ENCODE measurements at regions not wholly inside any gene's neighbourhood (a gene's known extent, or its start where the extent isn't known, plus 50 kb on each side); places are given as distances from the start of the nearest gene placed in this dataset.

DNA sequence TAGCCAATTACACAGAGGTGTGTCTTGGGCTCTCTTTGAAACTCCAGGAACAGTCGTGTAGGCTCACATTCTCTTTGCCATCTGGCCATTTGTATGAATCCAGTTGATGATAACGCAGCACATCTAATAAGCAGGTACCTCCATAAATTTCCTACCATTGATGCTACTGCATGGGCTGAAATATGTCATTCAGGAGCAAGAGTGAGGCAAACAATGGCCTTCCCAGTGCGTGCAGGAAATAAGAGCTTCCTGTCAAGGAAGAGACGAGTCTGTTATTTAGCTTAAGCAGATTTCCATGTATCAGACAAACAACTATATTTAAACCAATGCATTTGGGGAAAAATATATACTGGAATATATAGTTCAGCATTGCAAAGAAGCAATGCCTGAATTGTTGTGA, 102.1 kb upstream of the MXRA5 start:
- H2BK12ac ChIP-seq (ENCODE audit: low read length) = no peak overlapping the region
- no peaks in the 10 kb centered on the region for H3K27me3 ChIP-seq (ENCODE audit: control insufficient read depth in 3 of 3, insufficient read depth in 3 of 3, low read depth in 1 of 3, low read length in 3 of 3)
- no peak overlapping the region for H3K23ac ChIP-seq (ENCODE audit: low read depth, low read length, poor library complexity)
- no peak overlapping the region for H2AFZ ChIP-seq (ENCODE audit: low read length)
- no peak overlapping the region for H3K14ac ChIP-seq (ENCODE audit: low read length)
- H3K18ac ChIP-seq (ENCODE audit: low read length) = no peak overlapping the region
- no peak overlapping the region for H3K4me2 ChIP-seq (ENCODE audit: insufficient read depth, low read length, poor library complexity, severe bottlenecking)
- no peak overlapping the region for H3K9ac ChIP-seq (ENCODE audit: low read depth, low read length, poor library complexity)
- H3K9me3 ChIP-seq (replicated peaks in 1 of 2; ENCODE audit: control insufficient read depth in 2 of 2, insufficient read depth in 1 of 2, low read depth in 1 of 2, low read length in 2 of 2) = no peaks in the 10 kb centered on the region
- H4K91ac ChIP-seq (ENCODE audit: low read depth, low read length, poor library complexity) = no peak overlapping the region
- H2BK120ac ChIP-seq (ENCODE audit: low read depth, low read length) = no peak overlapping the region
- H3K4ac ChIP-seq (ENCODE audit: low read length) = no peak overlapping the region
- no peak overlapping the region for H2BK5ac ChIP-seq (ENCODE audit: low read length)
- no peak overlapping the region for H2AK5ac ChIP-seq (ENCODE audit: low read depth, low read length)
- no peaks in the 10 kb centered on the region for H3K4me1 ChIP-seq (ENCODE audit: control insufficient read depth in 2 of 2, insufficient read depth in 1 of 2, low read depth in 1 of 2, low read length in 2 of 2)
- H4K8ac ChIP-seq (ENCODE audit: low read depth, low read length) = no peak overlapping the region
- no peak overlapping the region for H3K27ac ChIP-seq (replicated peaks; ENCODE audit: low read length)
- H2BK15ac ChIP-seq (ENCODE audit: low read length) = no peak overlapping the region
- no peak overlapping the region for H3K4me3 ChIP-seq (ENCODE audit: low read length in 2 of 2)
- no peak for DNase-seq (ENCODE audit: low spot score)
- H3K36me3 ChIP-seq (replicated peaks in 1 of 2; ENCODE audit: control insufficient read depth in 2 of 2, insufficient read depth in 2 of 2, low read length in 2 of 2) = no peaks in the 10 kb centered on the region
- no CpG with 5 or more reads among the region's 4 CpGs for WGBS, 2 donors (ENCODE audit: extremely low coverage in 2 of 2, insufficient read length in 2 of 2, insufficient replicate concordance in 1 of 2)
- H3K79me1 ChIP-seq (ENCODE audit: low read depth, low read length) = no peaks in the 10 kb centered on the region

- Histone ChIP-seq H3K14ac (ENCODE audit: low read length) (no peak overlapping the region), H3K9ac (ENCODE audit: low read depth, low read length, poor library complexity) (no peak overlapping the region), H2AK5ac (ENCODE audit: low read depth, low read length) (no peak overlapping the region), H2BK12ac (ENCODE audit: low read length) (no peak overlapping the region), H3K4me2 (ENCODE audit: insufficient read depth, low read length, poor library complexity, severe bottlenecking) (no peak overlapping the region), H3K9me3 (replicated peaks in 1 of 2; ENCODE audit: control insufficient read depth in 2 of 2, insufficient read depth in 1 of 2, low read depth in 1 of 2, low read length in 2 of 2) (no peaks in the 10 kb centered on the region), H3K4me1 (ENCODE audit: control insufficient read depth in 2 of 2, insufficient read depth in 1 of 2, low read depth in 1 of 2, low read length in 2 of 2) (no peaks in the 10 kb centered on the region), H2AFZ (ENCODE audit: low read length) (no peak overlapping the region), H3K4ac (ENCODE audit: low read length) (no peak overlapping the region), H3K18ac (ENCODE audit: low read length) (no peak overlapping the region), H2BK120ac (ENCODE audit: low read depth, low read length) (no peak overlapping the region), H3K4me3 (ENCODE audit: low read length in 2 of 2) (no peak overlapping the region), H4K8ac (ENCODE audit: low read depth, low read length) (no peak overlapping the region), H2BK15ac (ENCODE audit: low read length) (no peak overlapping the region), H3K36me3 (replicated peaks in 1 of 2; ENCODE audit: control insufficient read depth in 2 of 2, insufficient read depth in 2 of 2, low read length in 2 of 2) (no peaks in the 10 kb centered on the region), H3K27me3 (ENCODE audit: control insufficient read depth in 3 of 3, insufficient read depth in 3 of 3, low read depth in 1 of 3, low read length in 3 of 3) (no peaks in the 10 kb centered on the region), H2BK5ac (ENCODE audit: low read length) (no peak overlapping the region), H3K23ac (ENCODE audit: low read depth, low read length, poor library complexity) (no peak overlapping the region), H3K79me1 (ENCODE audit: low read depth, low read length) (no peaks in the 10 kb centered on the region), H3K27ac (replicated peaks; ENCODE audit: low read length) (no peak overlapping the region), H4K91ac (ENCODE audit: low read depth, low read length, poor library complexity) (no peak overlapping the region)
- no peak for DNase-seq (ENCODE audit: low spot score)
- no CpG with 5 or more reads among the region's 4 CpGs for WGBS, 2 donors (ENCODE audit: extremely low coverage in 2 of 2, insufficient read length in 2 of 2, insufficient replicate concordance in 1 of 2)
Observed at GRCh38 chrX:3445806-3446490, 99.5 kb upstream of the MXRA5 start.

DNA sequence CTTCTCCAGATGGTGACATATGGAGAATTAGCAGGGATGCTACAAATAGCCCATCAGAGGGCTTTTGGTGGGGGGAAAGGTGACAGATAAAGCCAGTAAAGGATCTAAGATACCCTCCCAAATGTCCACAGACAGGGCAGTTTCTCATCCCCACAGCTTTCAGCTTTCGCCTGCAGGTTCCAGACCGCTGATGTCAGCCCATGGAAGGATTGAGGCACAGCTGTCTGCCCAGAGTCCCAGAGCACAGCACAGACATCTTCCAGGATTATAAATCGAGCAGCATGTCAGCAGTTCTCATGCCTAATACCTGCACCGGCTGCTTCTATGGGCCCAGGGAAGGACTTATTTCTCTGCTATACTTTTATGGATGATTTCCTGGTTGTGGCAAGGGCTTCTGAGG, 96.7 kb upstream of the MXRA5 start:
- Histone ChIP-seq H2BK12ac (ENCODE audit: low read length) (no peak overlapping the region), H3K4me2 (ENCODE audit: insufficient read depth, low read length, poor library complexity, severe bottlenecking) (no peak overlapping the region), H3K27ac (replicated peaks; ENCODE audit: low read length) (no peak overlapping the region), H3K18ac (ENCODE audit: low read length) (no peak overlapping the region), H3K9me3 (replicated peaks in 1 of 2; ENCODE audit: control insufficient read depth in 2 of 2, insufficient read depth in 1 of 2, low read depth in 1 of 2, low read length in 2 of 2) (no peaks in the 10 kb centered on the region), H3K36me3 (replicated peaks in 1 of 2; ENCODE audit: control insufficient read depth in 2 of 2, insufficient read depth in 2 of 2, low read length in 2 of 2) (no peaks in the 10 kb centered on the region), H3K4ac (ENCODE audit: low read length) (no peak overlapping the region), H3K14ac (ENCODE audit: low read length) (no peak overlapping the region), H3K27me3 (ENCODE audit: control insufficient read depth in 3 of 3, insufficient read depth in 3 of 3, low read depth in 1 of 3, low read length in 3 of 3) (no peaks in the 10 kb centered on the region), H2BK120ac (ENCODE audit: low read depth, low read length) (no peak overlapping the region), H3K79me1 (ENCODE audit: low read depth, low read length) (no peaks in the 10 kb centered on the region), H4K8ac (ENCODE audit: low read depth, low read length) (no peak overlapping the region), H3K4me3 (ENCODE audit: low read length in 2 of 2) (no peak overlapping the region), H3K4me1 (ENCODE audit: control insufficient read depth in 2 of 2, insufficient read depth in 1 of 2, low read depth in 1 of 2, low read length in 2 of 2) (no peaks in the 10 kb centered on the region), H2AFZ (ENCODE audit: low read length) (no peak overlapping the region), H2BK15ac (ENCODE audit: low read length) (no peak overlapping the region), H3K23ac (ENCODE audit: low read depth, low read length, poor library complexity) (no peak overlapping the region), H4K91ac (ENCODE audit: low read depth, low read length, poor library complexity) (no peak overlapping the region), H2BK5ac (ENCODE audit: low read length) (no peak overlapping the region), H2AK5ac (ENCODE audit: low read depth, low read length) (no peak overlapping the region), H3K9ac (ENCODE audit: low read depth, low read length, poor library complexity) (no peak overlapping the region)
- no CpG with 5 or more reads among the region's 4 CpGs for WGBS, 2 donors (ENCODE audit: extremely low coverage in 2 of 2, insufficient read length in 2 of 2, insufficient replicate concordance in 1 of 2)
- no peak for DNase-seq (ENCODE audit: low spot score)

DNA sequence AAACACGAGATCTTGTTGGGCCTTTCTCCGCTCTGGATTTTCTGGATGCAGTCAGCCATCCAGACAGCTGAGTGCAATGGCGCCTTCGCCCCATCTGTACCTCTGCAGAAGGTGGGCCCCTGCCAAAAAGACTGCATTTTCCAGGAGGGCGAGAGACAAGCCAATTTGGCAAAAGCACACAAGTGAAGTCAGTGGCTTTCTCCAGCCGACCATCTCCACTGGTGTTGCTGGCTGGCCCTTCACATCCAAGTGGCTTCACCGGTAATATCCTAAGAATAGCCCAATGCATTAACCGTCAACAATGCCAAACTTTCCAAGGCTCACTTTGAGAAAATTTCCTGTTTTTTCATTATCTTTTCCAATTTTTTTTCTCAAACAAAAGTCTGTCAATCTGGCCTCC, 96.2 kb upstream of the MXRA5 start:
- Histone ChIP-seq H3K4ac (ENCODE audit: low read length) (no peak overlapping the region), H3K4me2 (ENCODE audit: insufficient read depth, low read length, poor library complexity, severe bottlenecking) (no peak overlapping the region), H3K23ac (ENCODE audit: low read depth, low read length, poor library complexity) (no peak overlapping the region), H3K36me3 (replicated peaks in 1 of 2; ENCODE audit: control insufficient read depth in 2 of 2, insufficient read depth in 2 of 2, low read length in 2 of 2) (no peaks in the 10 kb centered on the region), H3K4me1 (ENCODE audit: control insufficient read depth in 2 of 2, insufficient read depth in 1 of 2, low read depth in 1 of 2, low read length in 2 of 2) (no peaks in the 10 kb centered on the region), H4K91ac (ENCODE audit: low read depth, low read length, poor library complexity) (no peak overlapping the region), H3K79me1 (ENCODE audit: low read depth, low read length) (no peaks in the 10 kb centered on the region), H2AFZ (ENCODE audit: low read length) (no peak overlapping the region), H2BK15ac (ENCODE audit: low read length) (no peak overlapping the region), H3K9ac (ENCODE audit: low read depth, low read length, poor library complexity) (no peak overlapping the region), H3K27me3 (ENCODE audit: control insufficient read depth in 3 of 3, insufficient read depth in 3 of 3, low read depth in 1 of 3, low read length in 3 of 3) (no peaks in the 10 kb centered on the region), H2BK5ac (ENCODE audit: low read length) (no peak overlapping the region), H3K18ac (ENCODE audit: low read length) (no peak overlapping the region), H4K8ac (ENCODE audit: low read depth, low read length) (no peak overlapping the region), H2BK12ac (ENCODE audit: low read length) (no peak overlapping the region), H3K4me3 (ENCODE audit: low read length in 2 of 2) (no peak overlapping the region), H2BK120ac (ENCODE audit: low read depth, low read length) (no peak overlapping the region), H3K14ac (ENCODE audit: low read length) (no peak overlapping the region), H3K9me3 (replicated peaks in 1 of 2; ENCODE audit: control insufficient read depth in 2 of 2, insufficient read depth in 1 of 2, low read depth in 1 of 2, low read length in 2 of 2) (no peaks in the 10 kb centered on the region), H2AK5ac (ENCODE audit: low read depth, low read length) (no peak overlapping the region), H3K27ac (replicated peaks; ENCODE audit: low read length) (no peak overlapping the region)
- no peak for DNase-seq (ENCODE audit: low spot score)
- WGBS, 2 donors (ENCODE audit: extremely low coverage in 2 of 2, insufficient read length in 2 of 2, insufficient replicate concordance in 1 of 2) = no CpG with 5 or more reads among the region's 8 CpGs
